Activated naive CD8-positive, alpha-beta T cell treated with anti-CD3 and anti-CD28 coated beads, Interleukin-2, amount 50 U/mL, for 24 hours (primary cell): ENCODE measurements at regions not wholly inside any gene's neighbourhood (a gene's known extent, or its start where the extent isn't known, plus 50 kb on each side); places are given as distances from the start of the nearest gene placed in this dataset.

Experiments
- ATAC-seq: fragments of 150-1000 bp; cut with Tn5 transposase; one replicate; pipeline ENCODE4 v1.10.0; 2021
- DNase-seq: peaks from one replicate; pipeline ENCODE4 v3.0.0; 2021
- H3K27ac Mint-ChIP-seq: one replicate; pipeline ENCODE4 v1.8.0; 2021; ENCODE audit warnings: mild to moderate bottlenecking, mixed read lengths
- H3K27me3 Mint-ChIP-seq: one replicate; pipeline ENCODE4 v1.8.0; 2021; ENCODE audit warnings: mixed read lengths
- H3K36me3 Mint-ChIP-seq: one replicate; pipeline ENCODE4 v1.8.0; 2021; ENCODE audit warnings: low read depth, mixed read lengths
- H3K4me1 Mint-ChIP-seq: one replicate; pipeline ENCODE4 v1.8.0; 2021; ENCODE audit warnings: mixed read lengths
- H3K4me3 Mint-ChIP-seq: one replicate; pipeline ENCODE4 v1.8.0; 2021; ENCODE audit warnings: mild to moderate bottlenecking, moderate library complexity, mixed read lengths
- H3K9me3 Mint-ChIP-seq: one replicate; pipeline ENCODE4 v1.8.0; 2021; ENCODE audit warnings: mixed read lengths

- Mint-ChIP-seq H3K4me3 (no peak overlapping the region), H3K36me3 (no peaks in the 10 kb centered on the region), H3K27me3 (no peaks in the 10 kb centered on the region), H3K4me1 (no peaks in the 10 kb centered on the region), H3K9me3 (no peaks in the 10 kb centered on the region), H3K27ac (no peak overlapping the region)
- no peak for DNase-seq
- no peak for ATAC-seq
Observed at GRCh38 chr5:115384587-115385375, 88.3 kb upstream of the CCDC112 start.

DNA sequence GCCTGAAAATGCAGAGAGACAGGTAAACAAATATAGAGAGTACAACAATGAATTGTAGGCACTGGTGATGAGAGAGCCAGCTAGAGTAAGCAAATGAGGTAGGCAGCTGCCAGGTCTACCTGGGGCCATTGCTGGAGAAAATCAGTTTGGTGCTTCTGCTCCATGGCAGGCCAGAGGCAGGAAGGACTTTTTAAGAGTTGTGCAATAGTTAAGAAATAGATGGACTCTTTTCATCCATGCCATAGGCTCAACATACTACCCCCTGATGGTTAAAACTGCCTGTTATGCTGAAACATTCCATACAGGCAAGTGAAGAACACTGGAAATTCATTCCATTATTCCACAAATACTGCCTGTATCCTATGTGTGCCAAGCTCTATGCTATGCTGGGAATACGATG lies 86.5 kb upstream of the CCDC112 start:
- Mint-ChIP-seq H3K4me3 (no peak overlapping the region), H3K9me3 (no peaks in the 10 kb centered on the region), H3K27ac (no peak overlapping the region), H3K4me1 (no peaks in the 10 kb centered on the region), H3K36me3 (no peaks in the 10 kb centered on the region), H3K27me3 (peaks cover 2% of the 10 kb centered on the region)
- DNase-seq (no peak), ATAC-seq (no peak)

- DNase-seq: no peak
- ATAC-seq: no peak
- H3K27me3 Mint-ChIP-seq: peaks cover 2% of the 10 kb centered on the region
- H3K27ac Mint-ChIP-seq: no peak overlapping the region
- H3K4me3 Mint-ChIP-seq: no peak overlapping the region
- peaks cover 2% of the 10 kb centered on the region for H3K4me1 Mint-ChIP-seq
- no peaks in the 10 kb centered on the region for H3K36me3 Mint-ChIP-seq
- H3K9me3 Mint-ChIP-seq: no peaks in the 10 kb centered on the region
Observed at GRCh38 chr5:115381911-115382662, 85.6 kb upstream of the CCDC112 start.

GRCh38 chr5:115379622-115380344 lies 83.3 kb upstream of the CCDC112 start:
- Mint-ChIP-seq H3K27me3 (peaks cover 2% of the 10 kb centered on the region), H3K4me3 (no peak overlapping the region), H3K27ac (no peak overlapping the region), H3K9me3 (no peaks in the 10 kb centered on the region), H3K36me3 (no peaks in the 10 kb centered on the region), H3K4me1 (peaks cover 2% of the 10 kb centered on the region)
- DNase-seq (no peak), ATAC-seq (peak; percentile 54)

DNA sequence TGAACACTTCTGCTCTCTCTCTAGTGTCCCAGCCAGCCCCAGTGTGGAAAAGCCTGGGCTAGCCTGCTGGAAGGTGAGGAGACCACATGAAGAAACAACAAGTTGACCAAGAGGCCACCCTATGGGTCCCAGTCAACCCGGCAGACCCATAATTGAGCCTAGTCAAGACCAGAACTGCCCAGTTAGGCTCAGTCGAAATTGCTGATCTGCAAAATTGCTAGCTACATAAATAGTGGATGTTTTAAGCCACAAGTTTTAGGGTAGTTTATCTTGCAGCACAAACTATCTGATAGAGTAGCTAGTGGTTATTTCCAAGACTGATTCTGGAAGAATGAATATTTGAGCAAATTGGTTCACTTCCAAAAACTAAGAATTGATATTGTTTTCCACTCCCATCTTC lies 82.3 kb upstream of the CCDC112 start:
- H3K27ac Mint-ChIP-seq: no peak overlapping the region
- no peak overlapping the region for H3K4me3 Mint-ChIP-seq
- H3K27me3 Mint-ChIP-seq: peaks cover 4% of the 10 kb centered on the region
- no peak for ATAC-seq
- peaks cover 2% of the 10 kb centered on the region for H3K4me1 Mint-ChIP-seq
- DNase-seq: no peak
- H3K36me3 Mint-ChIP-seq: no peaks in the 10 kb centered on the region
- H3K9me3 Mint-ChIP-seq: no peaks in the 10 kb centered on the region

GRCh38 chr5:115377468-115378217 lies 81.2 kb upstream of the CCDC112 start:
- Mint-ChIP-seq H3K4me1 (peaks cover 2% of the 10 kb centered on the region), H3K27ac (no peak overlapping the region), H3K36me3 (no peaks in the 10 kb centered on the region), H3K27me3 (peaks cover 6% of the 10 kb centered on the region), H3K4me3 (no peak overlapping the region), H3K9me3 (no peaks in the 10 kb centered on the region)
- DNase-seq: no peak
- peak; percentile 69 for ATAC-seq

DNA sequence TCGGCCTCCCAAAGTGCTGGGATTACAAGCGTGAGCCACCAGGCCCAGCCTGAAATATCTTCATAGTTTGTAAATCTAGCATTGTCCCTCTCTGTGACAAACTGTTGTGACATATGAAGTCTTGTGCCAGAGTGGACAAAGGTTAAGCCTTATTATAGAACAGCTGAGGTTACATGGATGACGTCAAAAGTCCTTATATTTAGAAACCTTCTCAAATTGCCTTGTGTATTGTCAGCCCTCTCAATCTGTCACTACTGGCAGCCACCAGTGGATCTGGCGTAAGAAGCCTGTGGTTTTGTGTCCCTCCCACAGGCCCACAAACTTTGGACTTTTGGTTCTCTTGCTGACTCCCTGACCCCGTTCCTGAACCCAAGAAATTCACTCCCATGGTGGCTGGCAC lies 79.4 kb upstream of the CCDC112 start:
- Mint-ChIP-seq H3K36me3 (no peaks in the 10 kb centered on the region), H3K27ac (no peak overlapping the region), H3K4me3 (no peak overlapping the region), H3K27me3 (peaks cover 6% of the 10 kb centered on the region), H3K9me3 (no peaks in the 10 kb centered on the region), H3K4me1 (peaks cover 2% of the 10 kb centered on the region)
- DNase-seq: no peak
- no peak for ATAC-seq

GRCh38 chr5:115374057-115374775 lies 77.8 kb upstream of the CCDC112 start:
- peaks cover 2% of the 10 kb centered on the region for H3K4me1 Mint-ChIP-seq

DNA sequence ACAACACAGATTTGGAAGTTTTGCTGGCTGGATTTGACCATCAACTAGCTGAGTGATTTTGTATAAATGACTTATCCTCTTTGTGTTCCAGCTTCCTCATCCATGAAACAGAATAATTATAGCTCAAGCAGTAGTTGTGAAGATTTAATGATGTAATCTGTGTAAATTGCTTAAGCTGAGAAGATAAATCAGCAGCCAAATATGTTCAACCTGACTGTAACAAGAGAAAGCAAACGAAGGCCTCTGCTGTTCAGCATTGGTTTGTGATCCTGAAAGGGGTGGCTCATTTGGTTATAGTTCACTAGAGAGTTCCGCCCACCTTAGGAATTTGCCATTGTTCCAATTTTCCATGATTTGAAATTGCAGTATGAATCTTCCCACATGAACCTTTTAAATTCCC lies 75.7 kb upstream of the CCDC112 start:
- H3K4me1 Mint-ChIP-seq: no peaks in the 10 kb centered on the region

More at GRCh38 chr5:115374057-115374775, 77.8 kb upstream of the CCDC112 start:
- H3K36me3 Mint-ChIP-seq: no peaks in the 10 kb centered on the region
- no peaks in the 10 kb centered on the region for H3K9me3 Mint-ChIP-seq
- peaks cover 6% of the 10 kb centered on the region for H3K27me3 Mint-ChIP-seq
- ATAC-seq (no peak), DNase-seq (no peak)
- H3K27ac Mint-ChIP-seq: no peak overlapping the region
- H3K4me3 Mint-ChIP-seq: no peak overlapping the region

GRCh38 chr5:115369430-115370144 lies 73.1 kb upstream of the CCDC112 start:
- Mint-ChIP-seq H3K36me3 (no peaks in the 10 kb centered on the region), H3K4me3 (no peak overlapping the region), H3K27me3 (peaks cover 6% of the 10 kb centered on the region), H3K27ac (no peak overlapping the region), H3K9me3 (no peaks in the 10 kb centered on the region), H3K4me1 (no peaks in the 10 kb centered on the region)
- ATAC-seq (no peak), DNase-seq (no peak)

More for the DNA sequence above, 75.7 kb upstream of the CCDC112 start:
- H3K27me3 Mint-ChIP-seq: peaks cover 4% of the 10 kb centered on the region
- H3K4me3 Mint-ChIP-seq: no peak overlapping the region
- no peaks in the 10 kb centered on the region for H3K36me3 Mint-ChIP-seq
- H3K27ac Mint-ChIP-seq: no peak overlapping the region
- DNase-seq (no peak), ATAC-seq (no peak)
- no peaks in the 10 kb centered on the region for H3K9me3 Mint-ChIP-seq

GRCh38 chr5:115366223-115366622 lies 69.8 kb upstream of the CCDC112 start:
- no peak for DNase-seq
- no peaks in the 10 kb centered on the region for H3K9me3 Mint-ChIP-seq
- peaks cover 6% of the 10 kb centered on the region for H3K4me1 Mint-ChIP-seq

DNA sequence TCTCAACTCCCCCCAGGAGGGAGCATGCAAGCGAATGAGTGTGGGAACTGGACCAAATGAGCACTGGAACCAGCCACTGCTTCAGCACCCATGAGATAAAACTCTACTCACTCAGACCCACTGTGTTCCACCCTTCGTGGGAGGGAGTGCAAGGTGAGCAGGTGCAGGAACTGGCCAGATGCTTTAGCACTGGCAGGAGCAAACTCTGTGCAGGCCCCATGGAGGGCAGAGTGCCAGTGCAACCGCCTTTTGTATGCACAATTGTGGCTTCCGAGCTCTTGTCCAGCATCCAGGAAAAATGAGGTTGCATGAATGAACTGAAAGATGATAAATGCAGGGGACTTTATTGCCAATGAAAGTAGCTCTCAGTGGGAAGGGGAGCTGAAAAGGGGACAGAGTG lies 67.4 kb upstream of the CCDC112 start:
- H3K27me3 Mint-ChIP-seq: peaks cover 5% of the 10 kb centered on the region
- ATAC-seq (no peak), DNase-seq (no peak)
- no peaks in the 10 kb centered on the region for H3K36me3 Mint-ChIP-seq
- H3K9me3 Mint-ChIP-seq: no peaks in the 10 kb centered on the region
- H3K4me3 Mint-ChIP-seq: no peak overlapping the region
- peaks cover 6% of the 10 kb centered on the region for H3K4me1 Mint-ChIP-seq
- H3K27ac Mint-ChIP-seq: no peak overlapping the region

More at GRCh38 chr5:115366223-115366622, 69.8 kb upstream of the CCDC112 start:
- peak; percentile 28 for ATAC-seq
- Mint-ChIP-seq H3K36me3 (no peaks in the 10 kb centered on the region), H3K27ac (no peak overlapping the region), H3K4me3 (no peak overlapping the region), H3K27me3 (peaks cover 2% of the 10 kb centered on the region)

- Mint-ChIP-seq H3K4me3 (no peak overlapping the region), H3K27me3 (peaks cover 4% of the 10 kb centered on the region), H3K27ac (no peak overlapping the region), H3K36me3 (no peaks in the 10 kb centered on the region), H3K9me3 (no peaks in the 10 kb centered on the region), H3K4me1 (peaks cover 6% of the 10 kb centered on the region)
- no peak for ATAC-seq
- no peak for DNase-seq
Observed at GRCh38 chr5:115360046-115360685, 63.7 kb upstream of the CCDC112 start.
